B cell (primary cell): ENCODE measurements at regions not wholly inside any gene's neighbourhood (a gene's known extent, or its start where the extent isn't known, plus 50 kb on each side); places are given as distances from the start of the nearest gene placed in this dataset.

Experiments
- ATAC-seq: fragments of 200-7000 bp; cut with Tn5 transposase; one replicate; pipeline ENCODE4 v1.10.0; 2021; ENCODE audit warnings: low read depth, mild to moderate bottlenecking, moderate number of reproducible peaks, moderate library complexity
- CTCF ChIA-PET: fragments of 350-600 bp; sonication (Branson Sonifier 250); formaldehyde crosslinking; loops from one replicate; lab custom pipeline; 2021; ENCODE audit warnings: antibody characterized with exemption, inconsistent platforms; lab: Charles Lee
- POLR2A ChIA-PET: fragments of 350-600 bp; sonication (Branson Sonifier 250); formaldehyde crosslinking; loops from one replicate; lab custom pipeline; 2021; ENCODE audit warnings: antibody characterized with exemption; lab: Charles Lee
- DNase-seq: peaks from one replicate; pipeline ENCODE4 v3.0.0; 2013
- H2AFZ ChIP-seq: 2 replicates; pipeline ENCODE4 v1.6.1; 2012; ENCODE audit warnings: mild to moderate bottlenecking, low read depth, low read length; ENCODE audit not compliant: insufficient read depth, poor library complexity, severe bottlenecking
- H3K27ac ChIP-seq, 2 donors: 1 replicate in 1 of 2; 2 replicates in 1 of 2; pipeline ENCODE4 v1.5.1; 2012 to 2013; ENCODE audit warnings: low read length in 2 of 2, mild to moderate bottlenecking in 2 of 2, moderate library complexity in 1 of 2
- H3K27me3 ChIP-seq, 4 experiments: fragments of 200-600 bp in 1 of 4; sonication (generic) in 1 of 4; replicated peaks in 1 of 4; 1 replicate in 2 of 4; 2 replicates in 2 of 4; pipeline versions ENCODE4 v1.6.1 to v1.7.0; 2013 to 2016; ENCODE audit warnings: low read length in 3 of 4, mild to moderate bottlenecking in 2 of 4, mixed read lengths in 1 of 4, moderate library complexity in 1 of 4; ENCODE audit not compliant: insufficient read depth in 4 of 4, control insufficient read depth in 3 of 4; ENCODE audit errors: control extremely low read depth in 1 of 4
- H3K36me3 ChIP-seq, 2 experiments: replicated peaks in 1 of 2; 1 replicate in 1 of 2; 2 replicates in 1 of 2; pipeline versions ENCODE4 v1.6.1 to v1.7.1; 2013; ENCODE audit warnings: low read length in 1 of 2; ENCODE audit not compliant: insufficient read depth in 2 of 2, control insufficient read depth in 1 of 2; ENCODE audit errors: control extremely low read depth in 1 of 2, extremely low read depth in 1 of 2
- H3K4me1 ChIP-seq, 2 donors: fragments of 200-600 bp in 1 of 2; sonication (generic) in 1 of 2; 1 replicate in 1 of 2; 2 replicates in 1 of 2; pipeline versions ENCODE4 v1.5.1 to v1.6.1; 2013 to 2017; ENCODE audit warnings: low read length in 2 of 2; ENCODE audit not compliant: control insufficient read depth in 2 of 2, insufficient read depth in 2 of 2
- H3K4me2 ChIP-seq: replicated peaks from 2 replicates; pipeline ENCODE3; 2012; ENCODE audit warnings: mild to moderate bottlenecking, low read depth, low read length; ENCODE audit not compliant: poor library complexity, severe bottlenecking
- H3K4me3 ChIP-seq, 5 experiments: fragments of 200-600 bp in 1 of 5; sonication (generic) in 1 of 5; 1 replicate in 3 of 5; 2 replicates in 2 of 5; pipeline versions ENCODE4 v1.5.1 to v1.7.0; 2011 to 2016; ENCODE audit warnings: low read length in 4 of 5, mild to moderate bottlenecking in 4 of 5, low read depth in 2 of 5, control low read depth in 1 of 5, moderate library complexity in 1 of 5; ENCODE audit not compliant: insufficient read depth in 1 of 5; ENCODE audit errors: control extremely low read depth in 1 of 5, extremely low read depth in 1 of 5
- H3K79me2 ChIP-seq: fragments of 200-600 bp; sonication (generic); one replicate; pipeline ENCODE4 v1.6.0; 2016; ENCODE audit warnings: low read length; ENCODE audit not compliant: control insufficient read depth, insufficient read depth
- H3K9ac ChIP-seq: fragments of 200-600 bp; sonication (generic); 2 replicates; pipeline ENCODE4 v1.6.1; 2017; ENCODE audit warnings: mild to moderate bottlenecking, low read length, moderate library complexity
- H3K9me3 ChIP-seq, 3 donors: one replicate each; pipeline versions ENCODE4 v1.6.1 to v1.7.1; 2013; ENCODE audit warnings: low read length in 2 of 3; ENCODE audit not compliant: control insufficient read depth in 2 of 3, insufficient read depth in 1 of 3; ENCODE audit errors: control extremely low read depth in 1 of 3
- H4K20me1 ChIP-seq: 2 replicates; pipeline ENCODE4 v1.6.0; 2012; ENCODE audit warnings: mild to moderate bottlenecking, low read length; ENCODE audit not compliant: insufficient read depth, control insufficient read depth, poor library complexity, severe bottlenecking
- H3K27ac Mint-ChIP-seq: one replicate; pipeline ENCODE4 v1.8.0; 2021; ENCODE audit warnings: mixed read lengths
- H3K27me3 Mint-ChIP-seq: one replicate; pipeline ENCODE4 v1.8.0; 2021; ENCODE audit warnings: mixed read lengths
- H3K4me1 Mint-ChIP-seq: one replicate; pipeline ENCODE4 v1.8.0; 2021; ENCODE audit warnings: mixed read lengths
- H3K4me3 Mint-ChIP-seq: one replicate; pipeline ENCODE4 v1.8.0; 2021; ENCODE audit warnings: mixed read lengths
- H3K9me3 Mint-ChIP-seq: one replicate; pipeline ENCODE4 v1.8.0; 2022; ENCODE audit warnings: mixed read lengths; ENCODE audit not compliant: insufficient read depth
- CTCF ChIP-seq: fragments of 200-600 bp; IDR thresholded peaks from one replicate; pipeline ENCODE4 v1.8.0; 2022; ENCODE audit warnings: antibody characterized with exemption, mild to moderate bottlenecking
- WGBS: methylation state at CpG from one replicate; pipeline ENCODE4 v1.1.5; 2013; ENCODE audit warnings: missing lambda C conversion rate; ENCODE audit not compliant: insufficient coverage; 5-methylcytosine and 5-hydroxymethylcytosine counted together
- intact Hi-C: fragments of 100-400 bp; cut with micrococcal nuclease; formaldehyde crosslinking; loops from one replicate; pipeline ENCODE4 v1.10.0; 2022

- Mint-ChIP-seq H3K4me3 (no peak overlapping the region), H3K27me3 (peaks cover 11% of the 10 kb centered on the region), H3K4me1 (no peaks in the 10 kb centered on the region), H3K9me3 (no peaks in the 10 kb centered on the region), H3K27ac (no peak overlapping the region)
- peaks cover 0 to 4% (median 0%) of the 10 kb centered on the region in 3 donors for H3K9me3 ChIP-seq
- no peak overlapping the region for H2AFZ ChIP-seq
- CTCF ChIA-PET = interaction anchor here (0.9 kb wide), 1 partner anchor 9 kb away, joined by 3 read pairs; no protein-coding TSS in a partner anchor
- H3K4me3 ChIP-seq = no peak overlapping the region
- no peak overlapping the region for H3K4me2 ChIP-seq
- intact Hi-C loops = loop anchor here (10.0 kb wide), 1 partner anchor 177 kb away; no protein-coding TSS in a partner anchor
- H3K36me3 ChIP-seq = no peaks in the 10 kb centered on the region
- H3K9ac ChIP-seq = no peak overlapping the region
- DNase-seq (no peak), ATAC-seq (no peak)
- WGBS = no CpG with 5 or more reads among the region's 2 CpGs
- H3K79me2 ChIP-seq = no peaks in the 10 kb centered on the region
- H3K27ac ChIP-seq = no peak overlapping the region
- POLR2A ChIA-PET = no interaction called here
- H3K4me1 ChIP-seq = no peaks in the 10 kb centered on the region
- TF ChIP-seq CTCF = no peak
- peaks cover 0 to 6% (median 1%) of the 10 kb centered on the region in 4 experiments for H3K27me3 ChIP-seq
- no peaks in the 10 kb centered on the region for H4K20me1 ChIP-seq
Measured at GRCh38 chr13:95471960-95472359, 80.6 kb upstream of the CLDN10 start.

GRCh38 chr13:95474992-95475391, 77.5 kb upstream of the CLDN10 start:
- no peak overlapping the region for H3K4me2 ChIP-seq
- CTCF ChIA-PET = interaction anchor here (1.3 kb wide), 1 partner anchor 285 kb away, joined by 3 read pairs; no protein-coding TSS in a partner anchor
- H3K9me3 ChIP-seq = peaks cover 0 to 4% (median 0%) of the 10 kb centered on the region in 3 donors
- no peak overlapping the region for H3K27ac Mint-ChIP-seq
- H3K36me3 ChIP-seq = no peaks in the 10 kb centered on the region
- peaks cover 0 to 5% (median under 1%) of the 10 kb centered on the region in 4 experiments for H3K27me3 ChIP-seq
- no peaks in the 10 kb centered on the region for H4K20me1 ChIP-seq
- peaks cover 10% of the 10 kb centered on the region for H3K4me1 Mint-ChIP-seq
- intact Hi-C loops = loop anchor here (10.0 kb wide), 1 partner anchor 180 kb away; no protein-coding TSS in a partner anchor
- 75% methylated on average over 1 of the region's 3 CpGs for WGBS
- no peaks in the 10 kb centered on the region for H3K9me3 Mint-ChIP-seq
- peaks cover 8% of the 10 kb centered on the region for H3K27me3 Mint-ChIP-seq
- H3K4me3 ChIP-seq = no peak overlapping the region
- DNase-seq = no peak
- no peak overlapping the region for H3K4me3 Mint-ChIP-seq
- no peak for ATAC-seq
- TF ChIP-seq CTCF = no peak
- no peak overlapping the region for H3K27ac ChIP-seq
- POLR2A ChIA-PET = no interaction called here
- H2AFZ ChIP-seq = no peak overlapping the region
- peaks cover 0 to 10% of the 10 kb centered on the region in 2 donors for H3K4me1 ChIP-seq
- H3K79me2 ChIP-seq = no peaks in the 10 kb centered on the region
- no peak overlapping the region for H3K9ac ChIP-seq
